HCT116 (cell line): ENCODE measurements at regions not wholly inside any gene's neighbourhood (a gene's known extent, or its start where the extent isn't known, plus 50 kb on each side); places are given as distances from the start of the nearest gene placed in this dataset.

Experiments used
- ATAC-seq: fragments of 200-7000 bp; cut with Tn5 transposase; 2 replicates; pipeline ENCODE4 v1.9.1; 2020; ENCODE audit warnings: mild to moderate bottlenecking, moderate library complexity
- BruUV-seq: library from RNA; stranded (reverse); fragments of 400-500 nt; replicated peaks from 2 replicates; lab custom pipeline; 2021; lab: Mats Ljungman, UMichigan
- CTCF ChIA-PET: fragments of 300-600 bp; sonication (Branson Sonifier 250); formaldehyde crosslinking; loops from one replicate; lab custom pipeline; 2021; ENCODE audit warnings: antibody characterized with exemption; lab: Charles Lee
- POLR2A ChIA-PET: fragments of 300-600, 350-600 bp; sonication (Branson Sonifier 250); formaldehyde crosslinking; loops from one replicate; lab custom pipeline; 2021; ENCODE audit warnings: antibody characterized with exemption; lab: Charles Lee
- RAD21 ChIA-PET, 2 experiments: fragments of 300-600 bp; sonication (Branson Sonifier 250); formaldehyde crosslinking; loops; one replicate each; lab custom pipeline; 2023; ENCODE audit warnings: low total read pairs in 2 of 2; ENCODE audit not compliant: uncharacterized antibody in 2 of 2, unreplicated experiment in 2 of 2, low non-redundant PET in 1 of 2; lab: Charles Lee
- DNase-seq: peaks from one replicate; pipeline ENCODE4 v3.0.0-alpha.2; 2010; ENCODE audit warnings: low read depth, low spot score
- H2AFZ ChIP-seq: fragments of 200-600 bp; shearing (Covaris generic), sonication (generic); 2 replicates; pipeline ENCODE4 v1.6.1; 2017; ENCODE audit warnings: low read depth, mixed run types, mixed read lengths, antibody characterized with exemption, low read length; ENCODE audit not compliant: poor library complexity, severe bottlenecking
- H3K27ac ChIP-seq: 2 replicates; pipeline ENCODE4 v1.5.1; 2012; ENCODE audit warnings: low read depth, low read length
- H3K27me3 ChIP-seq: fragments of 200-600 bp; sonication (generic); 2 replicates; pipeline ENCODE4 v1.6.1; 2016; ENCODE audit warnings: mixed run types, low read length, mixed read lengths; ENCODE audit not compliant: insufficient read depth
- H3K36me3 ChIP-seq, 2 experiments: fragments of 200-500 bp in 1 of 2; fragments of 200-600 bp in 1 of 2; sonication (Bioruptor generic) in 1 of 2; sonication (generic) in 1 of 2; 2 replicates each; pipeline versions ENCODE4 v1.5.1 to v1.6.1; 2014 to 2016; ENCODE audit warnings: low read length in 2 of 2, inconsistent platforms in 1 of 2, mixed read lengths in 1 of 2, mixed run types in 1 of 2; ENCODE audit not compliant: insufficient read depth in 2 of 2, control insufficient read depth in 1 of 2
- H3K4me1 ChIP-seq, 2 experiments: fragments of 200-600 bp in 1 of 2; sonication (generic) in 1 of 2; 2 replicates each; pipeline versions ENCODE4 v1.5.1 to v1.6.1; 2012 to 2017; ENCODE audit warnings: low read length in 2 of 2, inconsistent platforms in 1 of 2, mild to moderate bottlenecking in 1 of 2, mixed read lengths in 1 of 2, mixed run types in 1 of 2, moderate library complexity in 1 of 2; ENCODE audit not compliant: insufficient read depth in 2 of 2, control insufficient read depth in 1 of 2
- H3K4me2 ChIP-seq: fragments of 200-600 bp; sonication (generic); 2 replicates; pipeline ENCODE4 v1.6.1; 2017; ENCODE audit warnings: mixed run types, low read length, mixed read lengths
- H3K4me3 ChIP-seq, 2 experiments: fragments of 200-600 bp in 1 of 2; sonication (generic) in 1 of 2; replicated peaks in 1 of 2; 2 replicates each; pipeline ENCODE4 v1.5.1; 2011 to 2016; ENCODE audit warnings: low read length in 2 of 2, control low read depth in 1 of 2, low read depth in 1 of 2, mild to moderate bottlenecking in 1 of 2, mixed read lengths in 1 of 2, mixed run types in 1 of 2
- H3K79me2 ChIP-seq: fragments of 200-600 bp; sonication (generic); 2 replicates; pipeline ENCODE4 v1.6.1; 2017; ENCODE audit warnings: mild to moderate bottlenecking, mixed run types, low read length, moderate library complexity, mixed read lengths; ENCODE audit not compliant: insufficient read depth
- H3K9ac ChIP-seq: fragments of 200-600 bp; sonication (generic); 2 replicates; pipeline ENCODE4 v1.6.1; 2016; ENCODE audit warnings: low read length, mixed read lengths
- H3K9me2 ChIP-seq: fragments of 200-600 bp; sonication (generic), shearing (Covaris generic); 2 replicates; pipeline ENCODE4 v1.6.1; 2017; ENCODE audit warnings: mixed run types, mild to moderate bottlenecking, moderate library complexity; ENCODE audit not compliant: insufficient read depth
- H3K9me3 ChIP-seq, 2 experiments: fragments of 200-500 bp in 1 of 2; fragments of 200-600 bp in 1 of 2; sonication (Bioruptor generic) in 1 of 2; sonication (generic) in 1 of 2; 2 replicates each; pipeline ENCODE4 v1.6.1; 2014 to 2017; ENCODE audit warnings: low read length in 2 of 2, mixed read lengths in 2 of 2, inconsistent platforms in 1 of 2, low read depth in 1 of 2, mild to moderate bottlenecking in 1 of 2, mixed run types in 1 of 2, moderate library complexity in 1 of 2; ENCODE audit not compliant: control insufficient read depth in 1 of 2, insufficient read depth in 1 of 2
- H4K20me1 ChIP-seq: fragments of 200-600 bp; sonication (generic), shearing (Covaris generic); 2 replicates; pipeline ENCODE4 v1.6.1; 2017; ENCODE audit warnings: mixed run types, mild to moderate bottlenecking, moderate library complexity; ENCODE audit not compliant: insufficient read depth
- CBX3 ChIP-seq: IDR thresholded peaks from 2 replicates; pipeline ENCODE4 v1.6.1; 2012; ENCODE audit warnings: low read depth
- EGR1 ChIP-seq: IDR thresholded peaks from 2 replicates; pipeline ENCODE4 v1.6.1; 2012; ENCODE audit warnings: low read depth
- ELF1 ChIP-seq: IDR thresholded peaks from 2 replicates; pipeline ENCODE4 v1.6.1; 2012; ENCODE audit warnings: low read depth, borderline replicate concordance
- EZH2 ChIP-seq: fragments of 200-600 bp; sonication (generic); IDR thresholded peaks from 2 replicates; pipeline ENCODE4 v1.6.1; 2017; ENCODE audit warnings: antibody characterized with exemption, mixed run types
- EZH2phosphoT487 ChIP-seq: fragments of 200-600 bp; IDR thresholded peaks from 2 replicates; pipeline ENCODE4 v1.6.1; 2018; ENCODE audit warnings: antibody characterized with exemption, borderline replicate concordance
- JUND ChIP-seq: IDR thresholded peaks from 2 replicates; pipeline ENCODE4 v1.6.1; 2012
- POLR2A ChIP-seq: IDR thresholded peaks from 2 replicates; pipeline ENCODE4 v1.7.0; 2011; ENCODE audit warnings: borderline replicate concordance; ENCODE audit not compliant: insufficient read depth, insufficient read length; ENCODE audit errors: extremely low read depth
- POLR2AphosphoS5 ChIP-seq: IDR thresholded peaks from 2 replicates; pipeline ENCODE4 v1.6.1; 2011; ENCODE audit warnings: mild to moderate bottlenecking, low read depth, low read length, moderate library complexity
- SP1 ChIP-seq: IDR thresholded peaks from 2 replicates; pipeline ENCODE4 v1.6.1; 2012; ENCODE audit warnings: low read depth
- SRF ChIP-seq: IDR thresholded peaks from 2 replicates; pipeline ENCODE4 v1.6.1; 2012; ENCODE audit warnings: low read depth
- TCF7L2 ChIP-seq: IDR thresholded peaks from 2 replicates; pipeline ENCODE4 v1.7.0; 2011; ENCODE audit warnings: borderline replicate concordance, inconsistent platforms; ENCODE audit not compliant: insufficient read depth, insufficient read length; ENCODE audit errors: extremely low read depth
- YY1 ChIP-seq: IDR thresholded peaks from 2 replicates; pipeline ENCODE4 v1.6.1; 2011; ENCODE audit warnings: low read length, low read depth, moderate library complexity, mild to moderate bottlenecking; ENCODE audit not compliant: insufficient replicate concordance; ENCODE audit errors: extremely low read depth
- ZFX ChIP-seq: fragments of 450-650 bp; IDR thresholded peaks from 2 replicates; pipeline ENCODE4 v1.6.1; 2017
- ZNF274 ChIP-seq: fragments of 200-500 bp; sonication (Bioruptor generic); IDR thresholded peaks from 2 replicates; pipeline ENCODE4 v1.6.1; 2014; ENCODE audit warnings: mild to moderate bottlenecking, low read depth, low read length, inconsistent platforms
- intact Hi-C: fragments of 100-400 bp; cut with micrococcal nuclease; formaldehyde crosslinking; loops from 2 replicates; pipeline ENCODE4 v1.10.0; 2022
- TF ChIP-seq, protein P1 (sequence below): IDR thresholded peaks from 2 replicates; pipeline ENCODE4 v1.6.1; 2011; ENCODE audit warnings: mild to moderate bottlenecking, low read length, moderate library complexity; ENCODE audit not compliant: insufficient replicate concordance; ENCODE audit errors: extremely low read depth
- TF ChIP-seq, protein P2 (sequence below): IDR thresholded peaks from 2 replicates; pipeline ENCODE4 v1.6.1; 2012; ENCODE audit warnings: low read depth

DNA sequence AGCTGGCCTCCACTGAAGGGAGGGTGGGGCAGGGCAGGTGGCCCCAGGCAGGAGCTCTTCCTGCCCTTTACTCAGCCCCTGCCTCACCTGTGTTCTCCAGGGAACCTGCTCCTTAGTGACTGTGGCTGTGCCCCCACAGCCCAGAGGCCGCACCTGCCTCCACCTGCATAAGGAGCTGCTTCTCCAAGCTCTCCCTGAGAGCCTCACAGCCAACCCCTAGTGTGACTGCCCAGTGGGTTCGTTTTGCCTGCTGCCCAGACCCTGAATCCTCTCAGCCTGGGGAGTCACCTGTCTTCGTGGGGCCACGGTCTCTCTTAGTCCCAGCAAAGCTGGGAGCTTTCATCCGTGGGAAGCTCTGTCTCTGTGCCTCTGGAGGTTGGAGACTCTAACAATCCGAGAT lies 94.4 kb downstream of the GLRX3 start (continued):
- TF ChIP-seq CBX3 (no peak), TCF7L2 (no peak), SP1 (no peak), YY1 (no peak), ELF1 (no peak)
- TF ChIP-seq, all 23 proteins: peak for 0

DNA sequence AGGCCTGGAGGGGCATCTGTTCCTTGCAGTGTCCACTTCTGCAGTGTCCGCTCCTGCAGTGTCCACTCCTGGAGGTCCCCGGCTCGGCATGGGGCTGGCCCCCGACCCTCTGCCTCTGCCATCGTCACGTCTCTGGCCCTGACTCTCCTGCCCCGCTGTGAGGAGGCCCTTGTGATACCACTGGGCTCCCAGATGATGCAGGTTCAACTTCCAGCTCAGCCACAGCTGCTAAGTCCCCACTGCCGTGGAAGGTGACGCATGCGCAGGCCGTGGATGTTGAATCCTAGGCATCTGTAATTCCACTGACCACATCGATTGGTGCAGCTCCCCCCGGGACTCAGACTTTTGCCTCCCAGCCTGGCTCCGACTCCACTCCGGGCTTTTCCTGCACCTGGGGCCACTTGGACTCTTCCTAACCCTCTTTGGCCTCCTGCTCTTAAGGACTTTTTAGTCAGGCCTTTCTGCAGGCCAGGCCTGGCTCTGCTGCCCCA lies 95.1 kb downstream of the GLRX3 start:
- no peak overlapping the region for H3K9ac ChIP-seq
- RAD21 ChIA-PET: no interaction called here
- no peak overlapping the region for H2AFZ ChIP-seq
- H3K36me3 ChIP-seq: no peaks in the 10 kb centered on the region
- H3K4me2 ChIP-seq: no peak overlapping the region
- DNase-seq: no peak
- H3K9me2 ChIP-seq: no peaks in the 10 kb centered on the region
- H3K4me3 ChIP-seq: no peak overlapping the region
- no peaks in the 10 kb centered on the region for H3K4me1 ChIP-seq
- no peaks in the 10 kb centered on the region for H4K20me1 ChIP-seq
- H3K27ac ChIP-seq: no peak overlapping the region
- H3K9me3 ChIP-seq: no peaks in the 10 kb centered on the region
- BruUV-seq: no TSS peak
- no peak for TF ChIP-seq EZH2
- no peak for TF ChIP-seq POLR2AphosphoS5
- TF ChIP-seq ZFX: no peak
- TF ChIP-seq ZNF274: no peak
- TF ChIP-seq, protein P1, sequence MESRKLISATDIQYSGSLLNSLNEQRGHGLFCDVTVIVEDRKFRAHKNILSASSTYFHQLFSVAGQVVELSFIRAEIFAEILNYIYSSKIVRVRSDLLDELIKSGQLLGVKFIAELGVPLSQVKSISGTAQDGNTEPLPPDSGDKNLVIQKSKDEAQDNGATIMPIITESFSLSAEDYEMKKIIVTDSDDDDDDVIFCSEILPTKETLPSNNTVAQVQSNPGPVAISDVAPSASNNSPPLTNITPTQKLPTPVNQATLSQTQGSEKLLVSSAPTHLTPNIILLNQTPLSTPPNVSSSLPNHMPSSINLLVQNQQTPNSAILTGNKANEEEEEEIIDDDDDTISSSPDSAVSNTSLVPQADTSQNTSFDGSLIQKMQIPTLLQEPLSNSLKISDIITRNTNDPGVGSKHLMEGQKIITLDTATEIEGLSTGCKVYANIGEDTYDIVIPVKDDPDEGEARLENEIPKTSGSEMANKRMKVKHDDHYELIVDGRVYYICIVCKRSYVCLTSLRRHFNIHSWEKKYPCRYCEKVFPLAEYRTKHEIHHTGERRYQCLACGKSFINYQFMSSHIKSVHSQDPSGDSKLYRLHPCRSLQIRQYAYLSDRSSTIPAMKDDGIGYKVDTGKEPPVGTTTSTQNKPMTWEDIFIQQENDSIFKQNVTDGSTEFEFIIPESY: no peak
- TF ChIP-seq JUND: no peak
- no peak for TF ChIP-seq CBX3
- TF ChIP-seq SRF: no peak
- no peak for TF ChIP-seq YY1
- no peak for TF ChIP-seq SP1
- no peak for TF ChIP-seq POLR2A
- TF ChIP-seq EGR1: no peak
- TF ChIP-seq, protein P2, sequence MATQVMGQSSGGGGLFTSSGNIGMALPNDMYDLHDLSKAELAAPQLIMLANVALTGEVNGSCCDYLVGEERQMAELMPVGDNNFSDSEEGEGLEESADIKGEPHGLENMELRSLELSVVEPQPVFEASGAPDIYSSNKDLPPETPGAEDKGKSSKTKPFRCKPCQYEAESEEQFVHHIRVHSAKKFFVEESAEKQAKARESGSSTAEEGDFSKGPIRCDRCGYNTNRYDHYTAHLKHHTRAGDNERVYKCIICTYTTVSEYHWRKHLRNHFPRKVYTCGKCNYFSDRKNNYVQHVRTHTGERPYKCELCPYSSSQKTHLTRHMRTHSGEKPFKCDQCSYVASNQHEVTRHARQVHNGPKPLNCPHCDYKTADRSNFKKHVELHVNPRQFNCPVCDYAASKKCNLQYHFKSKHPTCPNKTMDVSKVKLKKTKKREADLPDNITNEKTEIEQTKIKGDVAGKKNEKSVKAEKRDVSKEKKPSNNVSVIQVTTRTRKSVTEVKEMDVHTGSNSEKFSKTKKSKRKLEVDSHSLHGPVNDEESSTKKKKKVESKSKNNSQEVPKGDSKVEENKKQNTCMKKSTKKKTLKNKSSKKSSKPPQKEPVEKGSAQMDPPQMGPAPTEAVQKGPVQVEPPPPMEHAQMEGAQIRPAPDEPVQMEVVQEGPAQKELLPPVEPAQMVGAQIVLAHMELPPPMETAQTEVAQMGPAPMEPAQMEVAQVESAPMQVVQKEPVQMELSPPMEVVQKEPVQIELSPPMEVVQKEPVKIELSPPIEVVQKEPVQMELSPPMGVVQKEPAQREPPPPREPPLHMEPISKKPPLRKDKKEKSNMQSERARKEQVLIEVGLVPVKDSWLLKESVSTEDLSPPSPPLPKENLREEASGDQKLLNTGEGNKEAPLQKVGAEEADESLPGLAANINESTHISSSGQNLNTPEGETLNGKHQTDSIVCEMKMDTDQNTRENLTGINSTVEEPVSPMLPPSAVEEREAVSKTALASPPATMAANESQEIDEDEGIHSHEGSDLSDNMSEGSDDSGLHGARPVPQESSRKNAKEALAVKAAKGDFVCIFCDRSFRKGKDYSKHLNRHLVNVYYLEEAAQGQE: no peak
- TF ChIP-seq EZH2phosphoT487: no peak
- no peak for TF ChIP-seq TCF7L2
- TF ChIP-seq, all 23 proteins: peak for 0
- ChIA-PET POLR2A (no interaction called here), CTCF (no interaction called here)
- intact Hi-C loops: no loop called here
- H3K79me2 ChIP-seq: no peaks in the 10 kb centered on the region
- H3K27me3 ChIP-seq: no peaks in the 10 kb centered on the region
- ATAC-seq: no peak
